ENCODE measurements at regions not wholly inside any gene's neighbourhood (a gene's known extent, or its start where the extent isn't known, plus 50 kb on each side); places are given as distances from the start of the nearest gene placed in this dataset.
A peak's percentile ranks its signal among the peaks of the same experiment; 100 is the strongest.

GRCh38 chr12:93167841-93168492, 209.8 kb upstream of the NUDT4 start:
- FAIRE-seq (no peak), DNase-seq (ENCODE audit: low read depth) (no peak)
- TF ChIP-seq, protein P1, sequence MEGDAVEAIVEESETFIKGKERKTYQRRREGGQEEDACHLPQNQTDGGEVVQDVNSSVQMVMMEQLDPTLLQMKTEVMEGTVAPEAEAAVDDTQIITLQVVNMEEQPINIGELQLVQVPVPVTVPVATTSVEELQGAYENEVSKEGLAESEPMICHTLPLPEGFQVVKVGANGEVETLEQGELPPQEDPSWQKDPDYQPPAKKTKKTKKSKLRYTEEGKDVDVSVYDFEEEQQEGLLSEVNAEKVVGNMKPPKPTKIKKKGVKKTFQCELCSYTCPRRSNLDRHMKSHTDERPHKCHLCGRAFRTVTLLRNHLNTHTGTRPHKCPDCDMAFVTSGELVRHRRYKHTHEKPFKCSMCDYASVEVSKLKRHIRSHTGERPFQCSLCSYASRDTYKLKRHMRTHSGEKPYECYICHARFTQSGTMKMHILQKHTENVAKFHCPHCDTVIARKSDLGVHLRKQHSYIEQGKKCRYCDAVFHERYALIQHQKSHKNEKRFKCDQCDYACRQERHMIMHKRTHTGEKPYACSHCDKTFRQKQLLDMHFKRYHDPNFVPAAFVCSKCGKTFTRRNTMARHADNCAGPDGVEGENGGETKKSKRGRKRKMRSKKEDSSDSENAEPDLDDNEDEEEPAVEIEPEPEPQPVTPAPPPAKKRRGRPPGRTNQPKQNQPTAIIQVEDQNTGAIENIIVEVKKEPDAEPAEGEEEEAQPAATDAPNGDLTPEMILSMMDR (IDR thresholded peaks at IDR 0.05; ENCODE audit: insufficient read depth, low read length, severe bottlenecking) = no peak
- Histone ChIP-seq H3K27me3 (ENCODE audit: control insufficient read depth, insufficient read depth, low read length) (no peaks in the 10 kb centered on the region), H3K36me3 (ENCODE audit: control insufficient read depth, insufficient read depth, low read length) (no peaks in the 10 kb centered on the region), H3K4me3 (ENCODE audit: low read depth, low read length) (peak overlapping the region; percentile 19)

GRCh38 chr12:93168751-93169150, 209.0 kb upstream of the NUDT4 start:
- TF ChIP-seq, protein P1 (IDR thresholded peaks at IDR 0.05; ENCODE audit: insufficient read depth, low read length, severe bottlenecking) = no peak
- Histone ChIP-seq H3K36me3 (ENCODE audit: control insufficient read depth, insufficient read depth, low read length) (no peaks in the 10 kb centered on the region), H3K27me3 (ENCODE audit: control insufficient read depth, insufficient read depth, low read length) (no peaks in the 10 kb centered on the region), H3K4me3 (ENCODE audit: low read depth, low read length) (no peak overlapping the region)
- DNase-seq (ENCODE audit: low read depth) (no peak), FAIRE-seq (no peak)

DNA sequence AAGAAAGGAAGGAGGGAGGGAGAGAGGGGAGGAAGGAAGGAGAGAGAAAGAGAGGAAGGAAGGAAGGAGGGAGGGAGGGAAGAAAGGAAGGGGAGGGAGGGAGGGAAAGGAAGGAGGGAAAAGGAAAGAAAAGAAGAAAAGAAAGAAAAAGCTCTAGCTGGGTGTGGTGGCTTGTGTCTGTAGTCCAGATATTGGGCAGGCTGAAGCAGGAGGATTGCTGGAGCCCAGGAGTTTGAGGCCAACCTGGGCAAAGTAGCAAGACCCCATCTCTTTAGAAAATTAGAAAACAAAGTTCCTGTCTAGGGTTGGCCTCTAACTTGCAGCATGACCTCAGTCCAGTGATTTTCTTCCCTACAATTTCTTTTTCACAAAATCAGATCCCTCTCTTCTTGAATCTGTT, 208.2 kb upstream of the NUDT4 start:
- Histone ChIP-seq H3K4me3 (ENCODE audit: low read depth, low read length) (no peak overlapping the region), H3K36me3 (ENCODE audit: control insufficient read depth, insufficient read depth, low read length) (no peaks in the 10 kb centered on the region), H3K27me3 (ENCODE audit: control insufficient read depth, insufficient read depth, low read length) (no peaks in the 10 kb centered on the region)
- DNase-seq (ENCODE audit: low read depth) (no peak), FAIRE-seq (no peak)
- TF ChIP-seq, protein P1 (IDR thresholded peaks at IDR 0.05; ENCODE audit: insufficient read depth, low read length, severe bottlenecking) = no peak

DNA sequence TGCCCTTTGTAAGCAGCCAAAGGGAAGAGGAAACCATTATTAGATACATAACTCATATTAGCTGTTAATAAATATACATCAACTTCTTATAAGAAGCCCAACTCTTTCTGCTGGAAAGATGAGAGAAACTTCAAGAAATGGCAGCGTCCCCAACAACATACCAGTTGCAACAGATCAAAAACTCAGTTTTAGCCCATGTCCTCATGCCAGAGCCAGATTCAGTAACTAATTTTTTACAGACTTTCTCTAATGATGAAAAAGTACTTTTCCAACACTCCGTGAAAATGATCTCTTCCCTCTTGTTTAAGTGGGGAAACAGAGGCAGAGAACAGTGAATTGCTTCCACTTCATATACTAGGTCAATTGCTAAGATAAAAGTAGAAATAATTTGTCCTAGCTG, 206.8 kb upstream of the NUDT4 start:
- Histone ChIP-seq H3K27me3 (ENCODE audit: control insufficient read depth, insufficient read depth, low read length) (no peaks in the 10 kb centered on the region), H3K36me3 (ENCODE audit: control insufficient read depth, insufficient read depth, low read length) (no peaks in the 10 kb centered on the region), H3K4me3 (ENCODE audit: low read depth, low read length) (no peak overlapping the region)
- DNase-seq (ENCODE audit: low read depth) (no peak), FAIRE-seq (no peak)
- TF ChIP-seq, protein P1 (IDR thresholded peaks at IDR 0.05; ENCODE audit: insufficient read depth, low read length, severe bottlenecking) = no peak

DNA sequence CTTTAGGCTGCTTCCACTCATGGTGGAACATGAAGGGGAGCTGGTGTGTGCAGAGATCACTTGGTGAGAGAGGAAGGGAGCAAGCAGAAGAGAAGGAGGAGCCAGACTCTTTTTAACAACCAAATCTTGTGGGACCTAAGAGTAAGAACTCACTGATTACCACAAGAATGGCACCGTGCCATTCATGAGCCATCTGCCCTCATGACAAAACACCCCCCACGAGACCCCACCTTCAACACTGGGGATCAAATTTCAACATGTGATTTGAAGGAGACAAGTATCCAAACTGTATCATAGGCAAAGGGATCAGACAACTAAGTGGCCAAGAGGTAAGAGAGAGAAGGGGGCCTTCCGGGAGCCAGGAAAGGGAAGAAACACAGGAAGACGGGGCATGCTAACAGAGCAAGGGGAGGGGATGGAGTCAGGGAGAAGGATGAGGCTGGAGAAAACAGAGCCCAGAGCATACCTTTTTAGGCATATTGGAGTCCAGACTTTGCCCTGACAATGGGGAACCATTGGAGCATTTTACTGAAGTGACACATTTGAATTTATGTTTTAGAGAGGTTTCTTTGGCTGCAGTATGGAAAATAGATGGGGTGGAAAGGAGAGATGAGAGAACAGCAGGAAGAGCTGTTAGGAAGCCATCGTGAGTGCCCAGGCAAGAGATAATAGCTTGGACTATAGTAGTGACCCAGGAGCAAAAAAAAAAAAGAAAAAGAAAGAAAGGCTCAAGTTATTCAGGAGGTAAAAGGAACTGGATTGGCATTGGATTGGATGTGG, 204.4 kb upstream of the NUDT4 start:
- Histone ChIP-seq H3K4me3 (ENCODE audit: low read depth, low read length) (no peak overlapping the region), H3K27me3 (ENCODE audit: control insufficient read depth, insufficient read depth, low read length) (no peaks in the 10 kb centered on the region), H3K36me3 (ENCODE audit: control insufficient read depth, insufficient read depth, low read length) (no peaks in the 10 kb centered on the region)
- TF ChIP-seq, protein P1 (IDR thresholded peaks at IDR 0.05; ENCODE audit: insufficient read depth, low read length, severe bottlenecking) = no peak
- no peak for FAIRE-seq
- DNase-seq (ENCODE audit: low read depth) = no peak
